ENCODE measurements at regions not wholly inside any gene's neighbourhood (a gene's known extent, or its start where the extent isn't known, plus 50 kb on each side); places are given as distances from the start of the nearest gene placed in this dataset.

- TF ChIP-seq CTCF (IDR thresholded peaks at IDR 0.05) (no peak), POLR2A (IDR thresholded peaks at IDR 0.05) (no peak)
Observed at GRCh38 chr2:2660789-2661355, 329.8 kb upstream of the MYT1L start.

Data from body of pancreas (tissue), 4 donors.